GM12873 (cell line): ENCODE measurements at regions not wholly inside any gene's neighbourhood (a gene's known extent, or its start where the extent isn't known, plus 50 kb on each side); places are given as distances from the start of the nearest gene placed in this dataset.

ENCODE experiments used
- CTCF ChIP-seq: IDR thresholded peaks from 2 replicates; pipeline ENCODE4 v1.5.1; 2012; ENCODE audit warnings: low read depth, mild to moderate bottlenecking, moderate library complexity, low read length, control low read depth; ENCODE audit not compliant: insufficient read depth; ENCODE audit errors: missing control alignments

- TF ChIP-seq CTCF = no peak
Observed at GRCh38 chr3:182375916-182376315, 417.4 kb upstream of the ATP11B start.

GRCh38 chr3:182382112-182382857, 411.0 kb upstream of the ATP11B start:
- TF ChIP-seq CTCF = no peak

- TF ChIP-seq CTCF = no peak
Observed at GRCh38 chr3:182384221-182384620, 409.1 kb upstream of the ATP11B start.

- TF ChIP-seq CTCF = no peak
Observed at GRCh38 chr3:182385356-182385755, 407.9 kb upstream of the ATP11B start.

- TF ChIP-seq CTCF = no peak
Observed at GRCh38 chr3:182388506-182388905, 404.8 kb upstream of the ATP11B start.

GRCh38 chr3:182389071-182389815, 404.1 kb upstream of the ATP11B start:
- no peak for TF ChIP-seq CTCF

- TF ChIP-seq CTCF = no peak
Observed at GRCh38 chr3:182390421-182390820, 402.9 kb upstream of the ATP11B start.
